GM23338 (cell line): ENCODE measurements at regions not wholly inside any gene's neighbourhood (a gene's known extent, or its start where the extent isn't known, plus 50 kb on each side); places are given as distances from the start of the nearest gene placed in this dataset.

Experiments used
- ATAC-seq: fragments of 200-7000 bp; cut with Tn5 transposase; 3 replicates; pipeline ENCODE4 v1.9.1; 2020
- DNase-seq: peaks from one replicate; pipeline ENCODE4 v3.0.0-alpha.2; 2015; ENCODE audit warnings: low spot score
- H2AFZ ChIP-seq: fragments of 200-600 bp; sonication (generic); 2 replicates; pipeline ENCODE4 v1.8.0; 2016; ENCODE audit warnings: antibody characterized with exemption, mild to moderate bottlenecking, moderate library complexity
- H3F3A ChIP-seq: fragments of 200-600 bp; sonication (generic); replicated peaks from 2 replicates; pipeline ENCODE4 v1.8.0; 2017; ENCODE audit warnings: antibody characterized with exemption, mixed run types, low read depth
- H3K27ac ChIP-seq: fragments of 200-600 bp; sonication (generic); 2 replicates; pipeline ENCODE4 v1.6.1; 2016; ENCODE audit warnings: low read depth
- H3K27me3 ChIP-seq: fragments of 200-600 bp; sonication (generic); 2 replicates; pipeline ENCODE4 v1.8.0; 2016; ENCODE audit warnings: mild to moderate bottlenecking, mixed run types, moderate library complexity; ENCODE audit not compliant: insufficient read depth
- H3K36me3 ChIP-seq: fragments of 200-600 bp; sonication (generic); 2 replicates; pipeline ENCODE4 v1.8.0; 2016; ENCODE audit warnings: mild to moderate bottlenecking; ENCODE audit not compliant: insufficient read depth
- H3K4me1 ChIP-seq: fragments of 200-600 bp; sonication (generic); 2 replicates; pipeline ENCODE4 v1.8.0; 2016; ENCODE audit warnings: mild to moderate bottlenecking, moderate library complexity; ENCODE audit not compliant: insufficient read depth
- H3K4me2 ChIP-seq: fragments of 200-600 bp; sonication (generic); 2 replicates; pipeline ENCODE4 v1.7.1; 2017; ENCODE audit warnings: mixed run types
- H3K4me3 ChIP-seq: fragments of 200-600 bp; sonication (generic); 2 replicates; pipeline ENCODE4 v1.6.1; 2016; ENCODE audit warnings: mixed run types
- H3K79me2 ChIP-seq: fragments of 200-600 bp; sonication (generic); replicated peaks from 2 replicates; pipeline ENCODE4 v1.8.0; 2017; ENCODE audit warnings: mild to moderate bottlenecking; ENCODE audit not compliant: insufficient read depth
- H3K9me2 ChIP-seq: fragments of 200-600 bp; sonication (generic); 2 replicates; pipeline ENCODE4 v1.8.0; 2017; ENCODE audit not compliant: insufficient read depth
- H4K20me1 ChIP-seq: fragments of 200-600 bp; sonication (generic); replicated peaks from 2 replicates; pipeline ENCODE4 v1.8.0; 2017; ENCODE audit warnings: mild to moderate bottlenecking; ENCODE audit not compliant: insufficient read depth
- H3K27ac Mint-ChIP-seq: 2 replicates; pipeline ENCODE4 v1.8.0; 2020; ENCODE audit warnings: inconsistent platforms, mild to moderate bottlenecking, moderate library complexity, mixed read lengths
- H3K27me3 Mint-ChIP-seq: 3 replicates; pipeline ENCODE4 v1.8.0; 2022; ENCODE audit warnings: low read depth, mild to moderate bottlenecking, moderate library complexity, mixed read lengths, inconsistent platforms; ENCODE audit not compliant: insufficient read depth, poor library complexity
- H3K36me3 Mint-ChIP-seq: 3 replicates; pipeline ENCODE4 v1.8.0; 2021; ENCODE audit warnings: low read depth, mild to moderate bottlenecking, inconsistent platforms, moderate library complexity, mixed read lengths
- H3K4me1 Mint-ChIP-seq: 3 replicates; pipeline ENCODE4 v1.8.0; 2020; ENCODE audit warnings: mild to moderate bottlenecking, inconsistent platforms, mixed read lengths
- H3K4me3 Mint-ChIP-seq: 3 replicates; pipeline ENCODE4 v1.8.0; 2021; ENCODE audit warnings: moderate library complexity, mild to moderate bottlenecking, inconsistent platforms, mixed read lengths
- H3K9me3 Mint-ChIP-seq: 3 replicates; pipeline ENCODE4 v1.8.0; 2020; ENCODE audit warnings: moderate library complexity, mild to moderate bottlenecking, inconsistent platforms, mixed read lengths
- CREB1 ChIP-seq: fragments of 250-450 bp; sonication (Bioruptor Pico); IDR thresholded peaks from 2 replicates; pipeline ENCODE4 v1.5.0; 2020; ENCODE audit warnings: low read depth, mild to moderate bottlenecking, moderate library complexity
- CTCF ChIP-seq, 2 experiments: fragments of 200-600 bp in 1 of 2; sonication (generic) in 1 of 2; conservative IDR thresholded peaks; 2 replicates each; pipeline versions ENCODE4 v1.5.1 to v1.6.1; 2016 to 2017; ENCODE audit warnings: antibody characterized with exemption in 2 of 2, low read depth in 2 of 2, mild to moderate bottlenecking in 2 of 2, moderate library complexity in 1 of 2
- EZH2 ChIP-seq: fragments of 200-600 bp; sonication (generic); IDR thresholded peaks from one replicate; pipeline ENCODE4 v1.8.0; 2017; ENCODE audit warnings: antibody characterized with exemption, mild to moderate bottlenecking, low read depth; ENCODE audit not compliant: unreplicated experiment
- EZH2phosphoT487 ChIP-seq: fragments of 200-600 bp; sonication (generic); IDR thresholded peaks from one replicate; pipeline ENCODE4 v1.8.1; 2018; ENCODE audit warnings: antibody characterized with exemption; ENCODE audit not compliant: unreplicated experiment
- JUNB ChIP-seq: IDR thresholded peaks from one replicate; pipeline ENCODE4 v1.6.1; 2016; ENCODE audit warnings: antibody characterized with exemption; ENCODE audit not compliant: unreplicated experiment
- NANOG ChIP-seq: IDR thresholded peaks from 2 replicates; pipeline ENCODE4 v1.6.1; 2016; ENCODE audit warnings: antibody characterized with exemption, borderline replicate concordance
- POLR2AphosphoS5 ChIP-seq: IDR thresholded peaks from 2 replicates; pipeline ENCODE4 v1.6.1; 2016; ENCODE audit warnings: antibody characterized with exemption, low read depth
- REST ChIP-seq: IDR thresholded peaks from one replicate; pipeline ENCODE4 v1.6.1; 2018; ENCODE audit warnings: antibody characterized with exemption; ENCODE audit not compliant: unreplicated experiment
- STAT1 ChIP-seq: IDR thresholded peaks from one replicate; pipeline ENCODE4 v1.6.1; 2016; ENCODE audit warnings: antibody characterized with exemption; ENCODE audit not compliant: unreplicated experiment
- ZNF114 ChIP-seq: fragments of 250-450 bp; sonication (Bioruptor Pico); IDR thresholded peaks from 2 replicates; pipeline ENCODE4 v1.5.0; 2020; ENCODE audit warnings: mild to moderate bottlenecking, moderate library complexity
- ZNF331 ChIP-seq: fragments of 250-450 bp; sonication (Bioruptor Pico); IDR thresholded peaks from 2 replicates; pipeline ENCODE4 v1.5.0; 2020; ENCODE audit warnings: low read depth, mild to moderate bottlenecking, moderate library complexity
- ZNF462 ChIP-seq: fragments of 250-450 bp; sonication (Bioruptor Pico); IDR thresholded peaks from 2 replicates; pipeline ENCODE4 v1.5.0; 2020; ENCODE audit warnings: mild to moderate bottlenecking, moderate library complexity
- TF ChIP-seq, protein P1 (sequence below): IDR thresholded peaks from 2 replicates; pipeline ENCODE4 v1.6.1; 2016; ENCODE audit warnings: antibody characterized with exemption

DNA sequence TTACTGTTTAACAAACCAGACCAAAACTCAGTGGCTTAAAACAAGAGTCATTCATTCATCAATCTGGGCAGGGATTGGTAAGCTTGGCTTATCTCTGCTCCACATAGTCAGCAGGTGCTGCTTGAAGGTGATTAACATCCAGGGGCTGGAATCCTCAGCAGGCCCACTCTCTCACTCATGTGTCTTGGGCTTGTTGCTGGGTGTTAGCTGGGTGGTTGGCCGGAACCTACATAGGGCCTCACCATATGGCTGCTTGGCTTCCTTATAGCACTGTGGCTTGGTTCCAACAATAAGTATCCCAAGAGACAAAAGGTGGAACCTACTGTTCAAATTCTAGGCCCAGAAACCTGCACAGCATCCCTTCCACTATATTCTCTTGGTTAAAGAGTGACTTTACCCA lies 125.0 kb downstream of the RASGEF1B start:
- no peak overlapping the region for H3K4me2 ChIP-seq
- H3K27ac ChIP-seq = no peak overlapping the region
- H4K20me1 ChIP-seq = no peaks in the 10 kb centered on the region
- Mint-ChIP-seq H3K27ac (no peak overlapping the region), H3K4me1 (peaks cover 10% of the 10 kb centered on the region), H3K9me3 (no peaks in the 10 kb centered on the region), H3K4me3 (no peak overlapping the region), H3K36me3 (no peaks in the 10 kb centered on the region; the same call in 2 of the 3 replicates), H3K27me3 (peaks cover 3% of the 10 kb centered on the region)
- TF ChIP-seq EZH2 (no peak), JUNB (no peak), EZH2phosphoT487 (no peak), CREB1 (CRISPR knock-in tag) (no peak), ZNF114 (no peak), NANOG (no peak), STAT1 (no peak), REST (no peak), ZNF331 (CRISPR knock-in tag) (no peak), ZNF462 (CRISPR knock-in tag) (no peak), CTCF (conservative IDR thresholded peaks at IDR 0.05; ENCODE audit: low read depth in 2 of 2) (no peak), POLR2AphosphoS5 (no peak)
- TF ChIP-seq, protein P1, sequence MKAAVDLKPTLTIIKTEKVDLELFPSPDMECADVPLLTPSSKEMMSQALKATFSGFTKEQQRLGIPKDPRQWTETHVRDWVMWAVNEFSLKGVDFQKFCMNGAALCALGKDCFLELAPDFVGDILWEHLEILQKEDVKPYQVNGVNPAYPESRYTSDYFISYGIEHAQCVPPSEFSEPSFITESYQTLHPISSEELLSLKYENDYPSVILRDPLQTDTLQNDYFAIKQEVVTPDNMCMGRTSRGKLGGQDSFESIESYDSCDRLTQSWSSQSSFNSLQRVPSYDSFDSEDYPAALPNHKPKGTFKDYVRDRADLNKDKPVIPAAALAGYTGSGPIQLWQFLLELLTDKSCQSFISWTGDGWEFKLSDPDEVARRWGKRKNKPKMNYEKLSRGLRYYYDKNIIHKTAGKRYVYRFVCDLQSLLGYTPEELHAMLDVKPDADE = no peak
- H3K9me2 ChIP-seq = no peaks in the 10 kb centered on the region
- ATAC-seq (no peak), DNase-seq (no peak)
- H3K27me3 ChIP-seq = no peaks in the 10 kb centered on the region
- no peak overlapping the region for H2AFZ ChIP-seq
- no peaks in the 10 kb centered on the region for H3K4me1 ChIP-seq
- H3K4me3 ChIP-seq = no peak overlapping the region
- no peaks in the 10 kb centered on the region for H3F3A ChIP-seq
- no peaks in the 10 kb centered on the region for H3K79me2 ChIP-seq
- H3K36me3 ChIP-seq = no peaks in the 10 kb centered on the region
